IMR-90 (cell line): ENCODE measurements at regions not wholly inside any gene's neighbourhood (a gene's known extent, or its start where the extent isn't known, plus 50 kb on each side); places are given as distances from the start of the nearest gene placed in this dataset.

ENCODE experiments used
- ATAC-seq: fragments of 200-7000 bp; cut with Tn5 transposase; 2 replicates; pipeline ENCODE4 v1.9.1; 2020; ENCODE audit warnings: low read depth, mild to moderate bottlenecking, moderate library complexity
- BruUV-seq: library from RNA; stranded (reverse); fragments of 400-500 nt; replicated peaks from 2 replicates; lab custom pipeline; 2021; lab: Mats Ljungman, UMichigan
- CTCF ChIA-PET: fragments of 300-600 bp; formaldehyde crosslinking; extraction: SDS; loops from one replicate; lab custom pipeline; 2021; ENCODE audit warnings: antibody characterized with exemption; lab: Yijun Ruan, JAX
- POLR2A ChIA-PET: fragments of 300-600 bp; sonication (Branson Sonifier 250); formaldehyde crosslinking; loops from one replicate; lab custom pipeline; 2022; ENCODE audit warnings: antibody characterized with exemption; ENCODE audit not compliant: unreplicated experiment; lab: Charles Lee
- DNase-seq: peaks from one replicate; pipeline ENCODE4 v3.0.0; 2013
- H2AFZ ChIP-seq: replicated peaks from 2 replicates; pipeline ENCODE3; 2013; ENCODE audit warnings: low read length, mild to moderate bottlenecking; ENCODE audit not compliant: poor library complexity
- H2AK5ac ChIP-seq: 2 replicates; pipeline ENCODE4 v1.6.1; 2013; ENCODE audit warnings: low read depth, low read length, inconsistent platforms
- H2AK9ac ChIP-seq: replicated peaks from 2 replicates; pipeline ENCODE3; 2013; ENCODE audit warnings: mild to moderate bottlenecking, low read depth, low read length, moderate library complexity; ENCODE audit not compliant: poor library complexity
- H2BK120ac ChIP-seq: 2 replicates; pipeline ENCODE4 v1.6.1; 2013; ENCODE audit warnings: low read depth, low read length, inconsistent platforms
- H2BK15ac ChIP-seq: 3 replicates; pipeline ENCODE4 v1.6.1; 2013; ENCODE audit warnings: low read depth, low read length, inconsistent platforms
- H2BK20ac ChIP-seq: 2 replicates; pipeline ENCODE4 v1.6.1; 2013; ENCODE audit warnings: low read depth, mild to moderate bottlenecking, inconsistent platforms, low read length, moderate library complexity
- H2BK5ac ChIP-seq: 2 replicates; pipeline ENCODE4 v1.6.1; 2013; ENCODE audit warnings: mild to moderate bottlenecking, low read depth, low read length, inconsistent platforms; ENCODE audit not compliant: poor library complexity, severe bottlenecking
- H3K14ac ChIP-seq: replicated peaks from 2 replicates; pipeline ENCODE4 v1.6.1; 2013; ENCODE audit warnings: low read depth, low read length, inconsistent platforms
- H3K18ac ChIP-seq: 2 replicates; pipeline ENCODE4 v1.6.1; 2013; ENCODE audit warnings: low read depth, low read length, control low read depth
- H3K23ac ChIP-seq: 2 replicates; pipeline ENCODE4 v1.6.1; 2013; ENCODE audit warnings: low read depth, low read length, inconsistent platforms
- H3K27ac ChIP-seq: 2 replicates; pipeline ENCODE4 v1.5.1; 2013; ENCODE audit warnings: mild to moderate bottlenecking, control low read depth, low read length; ENCODE audit not compliant: insufficient read depth
- H3K27me3 ChIP-seq: 2 replicates; pipeline ENCODE4 v1.6.1; 2013; ENCODE audit warnings: low read length; ENCODE audit not compliant: control insufficient read depth, insufficient read depth
- H3K36me3 ChIP-seq: 2 replicates; pipeline ENCODE4 v1.6.1; 2013; ENCODE audit warnings: low read length, mixed read lengths; ENCODE audit not compliant: control insufficient read depth, insufficient read depth
- H3K4ac ChIP-seq: 2 replicates; pipeline ENCODE4 v1.6.1; 2013; ENCODE audit warnings: low read depth, low read length, inconsistent platforms
- H3K4me1 ChIP-seq: 2 replicates; pipeline ENCODE4 v1.6.1; 2013; ENCODE audit warnings: low read length, mixed read lengths; ENCODE audit not compliant: control insufficient read depth, insufficient read depth
- H3K4me2 ChIP-seq: 2 replicates; pipeline ENCODE4 v1.6.1; 2013; ENCODE audit warnings: low read depth, mild to moderate bottlenecking, control low read depth, low read length, moderate library complexity
- H3K4me3 ChIP-seq: 2 replicates; pipeline ENCODE4 v1.5.1; 2013; ENCODE audit warnings: low read depth, mild to moderate bottlenecking, control low read depth, low read length, moderate library complexity; ENCODE audit not compliant: insufficient read depth
- H3K56ac ChIP-seq: 2 replicates; pipeline ENCODE4 v1.6.1; 2013; ENCODE audit warnings: low read length, inconsistent platforms; ENCODE audit not compliant: insufficient read depth; ENCODE audit errors: extremely low read depth
- H3K79me1 ChIP-seq, 2 experiments: 2 replicates each; pipeline ENCODE4 v1.6.1; 2013; ENCODE audit warnings: low read length in 2 of 2, inconsistent platforms in 1 of 2, low read depth in 1 of 2
- H3K9ac ChIP-seq: 2 replicates; pipeline ENCODE4 v1.6.1; 2013; ENCODE audit warnings: low read depth, low read length, control low read depth
- H3K9me1 ChIP-seq: 2 replicates; pipeline ENCODE4 v1.6.1; 2013; ENCODE audit warnings: low read length, inconsistent platforms; ENCODE audit not compliant: insufficient read depth
- H3K9me3 ChIP-seq: 2 replicates; pipeline ENCODE4 v1.6.1; 2013; ENCODE audit warnings: low read length; ENCODE audit not compliant: control insufficient read depth, insufficient read depth
- H4K20me1 ChIP-seq: 2 replicates; pipeline ENCODE4 v1.6.1; 2013; ENCODE audit warnings: low read length, inconsistent platforms; ENCODE audit not compliant: insufficient read depth
- H4K5ac ChIP-seq: 2 replicates; pipeline ENCODE4 v1.6.1; 2013; ENCODE audit warnings: mild to moderate bottlenecking, low read depth, low read length, control low read depth
- H4K8ac ChIP-seq, 2 experiments: 2 replicates each; pipeline ENCODE4 v1.6.1; 2013; ENCODE audit warnings: low read depth in 2 of 2, low read length in 2 of 2, control low read depth in 1 of 2, inconsistent platforms in 1 of 2
- H4K91ac ChIP-seq: 2 replicates; pipeline ENCODE4 v1.6.1; 2013; ENCODE audit warnings: low read depth, low read length, inconsistent platforms; ENCODE audit not compliant: insufficient read depth
- BHLHE40 ChIP-seq: fragments of 150-350 bp; IDR thresholded peaks from 2 replicates; pipeline ENCODE4 v1.6.1; 2016; ENCODE audit warnings: mild to moderate bottlenecking, low read depth, low read length
- CEBPB ChIP-seq: IDR thresholded peaks from 2 replicates; pipeline ENCODE4 v1.6.1; 2012; ENCODE audit warnings: low read depth, low read length, improper control_type of control experiment
- CHD1 ChIP-seq: IDR thresholded peaks from 2 replicates; pipeline ENCODE4 v1.6.1; 2012; ENCODE audit warnings: low read depth, low read length, improper control_type of control experiment
- CTCF ChIP-seq: conservative IDR thresholded peaks from 2 replicates; pipeline ENCODE4 v1.5.1; 2012; ENCODE audit warnings: mild to moderate bottlenecking, low read depth, low read length, improper control_type of control experiment
- FOS ChIP-seq: fragments of 150-350 bp; IDR thresholded peaks from 2 replicates; pipeline ENCODE4 v1.6.1; 2016; ENCODE audit warnings: low read depth, low read length
- MAFK ChIP-seq: IDR thresholded peaks from 2 replicates; pipeline ENCODE4 v1.6.1; 2012; ENCODE audit warnings: low read depth, low read length, improper control_type of control experiment
- MAZ ChIP-seq: IDR thresholded peaks from 2 replicates; pipeline ENCODE4 v1.6.1; 2012; ENCODE audit warnings: low read depth, mild to moderate bottlenecking, low read length, improper control_type of control experiment, moderate library complexity, borderline replicate concordance
- MXI1 ChIP-seq: IDR thresholded peaks from 2 replicates; pipeline ENCODE4 v1.6.1; 2012; ENCODE audit warnings: low read depth, mild to moderate bottlenecking, low read length, moderate library complexity, borderline replicate concordance
- NFE2L2 ChIP-seq: fragments of 150-350 bp; IDR thresholded peaks from 2 replicates; pipeline ENCODE4 v1.6.1; 2016; ENCODE audit warnings: low read depth, mild to moderate bottlenecking, low read length
- POLR2A ChIP-seq: IDR thresholded peaks from 2 replicates; pipeline ENCODE4 v1.6.1; 2012; ENCODE audit warnings: mild to moderate bottlenecking, low read depth, low read length
- RAD21 ChIP-seq: IDR thresholded peaks from 2 replicates; pipeline ENCODE4 v1.6.1; 2012; ENCODE audit warnings: low read length, improper control_type of control experiment
- RCOR1 ChIP-seq: IDR thresholded peaks from 2 replicates; pipeline ENCODE4 v1.6.1; 2012; ENCODE audit warnings: mild to moderate bottlenecking, low read length, improper control_type of control experiment; ENCODE audit not compliant: insufficient replicate concordance
- RFX5 ChIP-seq: IDR thresholded peaks from 2 replicates; pipeline ENCODE4 v1.8.0; 2012; ENCODE audit warnings: low read depth, mild to moderate bottlenecking, low read length, moderate library complexity
- SMC3 ChIP-seq: fragments of 150-350 bp; IDR thresholded peaks from 2 replicates; pipeline ENCODE4 v1.6.1; 2016; ENCODE audit warnings: low read depth, mild to moderate bottlenecking, antibody characterized with exemption, low read length, moderate library complexity
- WGBS, 2 experiments: methylation state at CpG; one replicate each; pipeline versions ENCODE4 v1.1.5 to v1.1.7; 2013; ENCODE audit warnings: missing lambda C conversion rate in 2 of 2; ENCODE audit not compliant: insufficient read length in 1 of 2; ENCODE audit errors: extremely low coverage in 2 of 2; 5-methylcytosine and 5-hydroxymethylcytosine counted together
- dilution Hi-C: fragments of 300-500 bp; cut with HindIII; formaldehyde crosslinking; loops from one replicate; pipeline ENCODE4 v1.14.3; 2018; ENCODE audit warnings: low sequenced_read_pairs; ENCODE audit not compliant: unreplicated experiment
- in situ Hi-C: fragments of 300-500 bp; cut with MboI; formaldehyde crosslinking; loops from 3 replicates; pipeline ENCODE4 v1.14.3; 2019; ENCODE audit warnings: low sequenced_read_pairs, inconsistent platforms, mixed read lengths
- intact Hi-C: fragments of 100-400 bp; cut with micrococcal nuclease; formaldehyde crosslinking; loops from 2 replicates; pipeline ENCODE4 v1.10.0; 2022
- TF ChIP-seq, protein P1 (sequence below): fragments of 150-350 bp; IDR thresholded peaks from 2 replicates; pipeline ENCODE4 v1.6.1; 2017; ENCODE audit warnings: mild to moderate bottlenecking, antibody characterized with exemption, low read length, low read depth
- TF ChIP-seq, protein P2 (sequence below): fragments of 150-350 bp; IDR thresholded peaks from 2 replicates; pipeline ENCODE4 v1.6.1; 2016; ENCODE audit warnings: low read depth, mild to moderate bottlenecking, low read length, moderate library complexity, borderline replicate concordance

- TF ChIP-seq CTCF (no peak), FOS (no peak), CEBPB (no peak), MAFK (no peak), MAZ (no peak), POLR2A (no peak), RAD21 (no peak), NFE2L2 (no peak), MXI1 (no peak), RFX5 (no peak), BHLHE40 (no peak), CHD1 (no peak), RCOR1 (no peak), SMC3 (no peak)
- TF ChIP-seq, protein P1, sequence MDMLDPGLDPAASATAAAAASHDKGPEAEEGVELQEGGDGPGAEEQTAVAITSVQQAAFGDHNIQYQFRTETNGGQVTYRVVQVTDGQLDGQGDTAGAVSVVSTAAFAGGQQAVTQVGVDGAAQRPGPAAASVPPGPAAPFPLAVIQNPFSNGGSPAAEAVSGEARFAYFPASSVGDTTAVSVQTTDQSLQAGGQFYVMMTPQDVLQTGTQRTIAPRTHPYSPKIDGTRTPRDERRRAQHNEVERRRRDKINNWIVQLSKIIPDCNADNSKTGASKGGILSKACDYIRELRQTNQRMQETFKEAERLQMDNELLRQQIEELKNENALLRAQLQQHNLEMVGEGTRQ, result no peak
- TF ChIP-seq, protein P2, sequence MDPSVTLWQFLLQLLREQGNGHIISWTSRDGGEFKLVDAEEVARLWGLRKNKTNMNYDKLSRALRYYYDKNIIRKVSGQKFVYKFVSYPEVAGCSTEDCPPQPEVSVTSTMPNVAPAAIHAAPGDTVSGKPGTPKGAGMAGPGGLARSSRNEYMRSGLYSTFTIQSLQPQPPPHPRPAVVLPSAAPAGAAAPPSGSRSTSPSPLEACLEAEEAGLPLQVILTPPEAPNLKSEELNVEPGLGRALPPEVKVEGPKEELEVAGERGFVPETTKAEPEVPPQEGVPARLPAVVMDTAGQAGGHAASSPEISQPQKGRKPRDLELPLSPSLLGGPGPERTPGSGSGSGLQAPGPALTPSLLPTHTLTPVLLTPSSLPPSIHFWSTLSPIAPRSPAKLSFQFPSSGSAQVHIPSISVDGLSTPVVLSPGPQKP, result no peak
- no peaks in the 10 kb centered on the region for H3K27me3 ChIP-seq
Observed at GRCh38 chr2:12244070-12244469, 472.7 kb upstream of the TRIB2 start.

More at GRCh38 chr2:12244070-12244469, 472.7 kb upstream of the TRIB2 start:
- Histone ChIP-seq H2BK120ac (no peak overlapping the region), H3K27ac (no peak overlapping the region), H3K14ac (0 out of 2 replicates have a peak overlapping the region, but pooled peaks have one; percentile 30), H4K91ac (no peak overlapping the region), H2BK15ac (no peak overlapping the region), H3K4me1 (0 out of 2 replicates have a peak, but pooled peaks cover 2% of the 10 kb centered on the region), H3K36me3 (no peaks in the 10 kb centered on the region), H3K18ac (no peak overlapping the region), H2AK5ac (peak overlapping the region; percentile 55; the same call in 1 of the 2 replicates), H3K23ac (no peak overlapping the region), H2BK20ac (no peak overlapping the region), H3K9me3 (no peaks in the 10 kb centered on the region), H3K9ac (no peak overlapping the region), H2AFZ (no peak overlapping the region), H3K4me3 (no peak overlapping the region), H3K56ac (no peak overlapping the region), H3K4ac (no peak overlapping the region), H3K4me2 (no peak overlapping the region), H3K9me1 (no peaks in the 10 kb centered on the region), H4K20me1 (no peaks in the 10 kb centered on the region), H2AK9ac (no peak overlapping the region), H4K5ac (no peak overlapping the region), H4K8ac (no peak overlapping the region), H3K79me1 (no peaks in the 10 kb centered on the region), H2BK5ac (no peak overlapping the region)
- DNase-seq (peak; percentile 52), ATAC-seq (peak; percentile 64; the same call in 1 of the 2 replicates)
- ChIA-PET CTCF (no interaction called here), POLR2A (no interaction called here)
- dilution Hi-C loops (no loop called here), in situ Hi-C loops (no loop called here), intact Hi-C loops (no loop called here)
- whole genome bisulfite sequencing, 2 experiments, result no CpG with 5 or more reads among the region's 3 CpGs
- BruUV-seq, result no TSS peak
